ENCODE measurements at regions not wholly inside any gene's neighbourhood (a gene's known extent, or its start where the extent isn't known, plus 50 kb on each side); places are given as distances from the start of the nearest gene placed in this dataset.

- Histone ChIP-seq H3K27ac (ENCODE audit: low read depth in 2 of 2, low read length in 1 of 2) (no peak overlapping the region), H3K4me3 (ENCODE audit: low read depth in 2 of 2, low read length in 1 of 2) (no peak overlapping the region)
- CTCF ChIA-PET, result interaction anchor here (0.9 kb wide), 1 partner anchor 17 kb away, joined by 3 read pairs; no protein-coding TSS in a partner anchor
These were observed 217.0 kb downstream of the RAB28 start for GRCh38 chr4:13267091-13267490.

More at GRCh38 chr4:13267091-13267490, 217.0 kb downstream of the RAB28 start:
- H3F3A ChIP-seq (replicated peaks; ENCODE audit: insufficient read depth), result no peaks in the 10 kb centered on the region
- H3K9me2 ChIP-seq, result no peaks in the 10 kb centered on the region
- WGBS (ENCODE audit: low lambda C conversion rate), result 15% methylated on average over 2 of the region's 2 CpGs
- no peak overlapping the region for H3K9ac ChIP-seq
- H3K27me3 ChIP-seq (ENCODE audit: insufficient read depth), result no peaks in the 10 kb centered on the region
- TF ChIP-seq CTCF (IDR thresholded peaks at IDR 0.05), result no peak
- TF ChIP-seq TCF12 (IDR thresholded peaks at IDR 0.05), result no peak
- no peak for TF ChIP-seq NFIC (IDR thresholded peaks at IDR 0.05; ENCODE audit: borderline replicate concordance)
- no peak for TF ChIP-seq RXRA (IDR thresholded peaks at IDR 0.05; ENCODE audit: borderline replicate concordance, low read depth)
- TF ChIP-seq TEAD4 (IDR thresholded peaks at IDR 0.05; ENCODE audit: borderline replicate concordance, insufficient read depth), result no peak
- no peak for TF ChIP-seq EZH2phosphoT487 (IDR thresholded peaks at IDR 0.05; ENCODE audit: borderline replicate concordance, low read depth)
- no peak for TF ChIP-seq CHD2 (IDR thresholded peaks at IDR 0.05; ENCODE audit: low read length, partially characterized antibody)
- no peak for TF ChIP-seq RCOR1 (IDR thresholded peaks at IDR 0.05; ENCODE audit: low read length)
- no peak for TF ChIP-seq USF2 (IDR thresholded peaks at IDR 0.05; ENCODE audit: borderline replicate concordance, low read depth, low read length)
- TF ChIP-seq NRF1 (IDR thresholded peaks at IDR 0.05; ENCODE audit: low read depth, low read length), result no peak
- TF ChIP-seq RFX5 (IDR thresholded peaks at IDR 0.05; ENCODE audit: low read length), result no peak
- no peak for TF ChIP-seq ZBTB33 (IDR thresholded peaks at IDR 0.05; ENCODE audit: borderline replicate concordance, low read depth)
- no peak for TF ChIP-seq TAF1 (IDR thresholded peaks at IDR 0.05; ENCODE audit: borderline replicate concordance, low read depth, low read length)
- TF ChIP-seq GABPA (IDR thresholded peaks at IDR 0.05; ENCODE audit: low read depth), result no peak
- TF ChIP-seq FOSL2 (IDR thresholded peaks at IDR 0.05; ENCODE audit: borderline replicate concordance, low read depth), result no peak
- no peaks in the 10 kb centered on the region for H3K36me3 ChIP-seq (replicated peaks in 1 of 2; ENCODE audit: control insufficient read depth in 1 of 2, insufficient read depth in 2 of 2, low read length in 1 of 2)
- POLR2A ChIA-PET, result no interaction called here
- DNase-seq, result no peak
- no peak overlapping the region for H2AFZ ChIP-seq (ENCODE audit: low read depth)
- H3K4me1 ChIP-seq (ENCODE audit: control insufficient read depth in 1 of 2, insufficient read depth in 2 of 2, low read depth in 1 of 2, low read length in 1 of 2), result no peaks in the 10 kb centered on the region
- no peaks in the 10 kb centered on the region for H3K9me3 ChIP-seq
- no peaks in the 10 kb centered on the region for H3K79me2 ChIP-seq (ENCODE audit: insufficient read depth)
- H4K20me1 ChIP-seq (ENCODE audit: insufficient read depth), result no peaks in the 10 kb centered on the region
- H3K4me2 ChIP-seq, result no peak overlapping the region
